GM12873 (cell line): ENCODE measurements at regions not wholly inside any gene's neighbourhood (a gene's known extent, or its start where the extent isn't known, plus 50 kb on each side); places are given as distances from the start of the nearest gene placed in this dataset.

ENCODE experiments used
- TF ChIP-seq, protein P1 (sequence below): IDR thresholded peaks from 2 replicates; pipeline ENCODE4 v1.5.1; 2012; ENCODE audit warnings: low read depth, mild to moderate bottlenecking, moderate library complexity, low read length, control low read depth; ENCODE audit not compliant: insufficient read depth; ENCODE audit errors: missing control alignments

- TF ChIP-seq, protein P1, sequence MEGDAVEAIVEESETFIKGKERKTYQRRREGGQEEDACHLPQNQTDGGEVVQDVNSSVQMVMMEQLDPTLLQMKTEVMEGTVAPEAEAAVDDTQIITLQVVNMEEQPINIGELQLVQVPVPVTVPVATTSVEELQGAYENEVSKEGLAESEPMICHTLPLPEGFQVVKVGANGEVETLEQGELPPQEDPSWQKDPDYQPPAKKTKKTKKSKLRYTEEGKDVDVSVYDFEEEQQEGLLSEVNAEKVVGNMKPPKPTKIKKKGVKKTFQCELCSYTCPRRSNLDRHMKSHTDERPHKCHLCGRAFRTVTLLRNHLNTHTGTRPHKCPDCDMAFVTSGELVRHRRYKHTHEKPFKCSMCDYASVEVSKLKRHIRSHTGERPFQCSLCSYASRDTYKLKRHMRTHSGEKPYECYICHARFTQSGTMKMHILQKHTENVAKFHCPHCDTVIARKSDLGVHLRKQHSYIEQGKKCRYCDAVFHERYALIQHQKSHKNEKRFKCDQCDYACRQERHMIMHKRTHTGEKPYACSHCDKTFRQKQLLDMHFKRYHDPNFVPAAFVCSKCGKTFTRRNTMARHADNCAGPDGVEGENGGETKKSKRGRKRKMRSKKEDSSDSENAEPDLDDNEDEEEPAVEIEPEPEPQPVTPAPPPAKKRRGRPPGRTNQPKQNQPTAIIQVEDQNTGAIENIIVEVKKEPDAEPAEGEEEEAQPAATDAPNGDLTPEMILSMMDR = no peak
Measured at GRCh38 chr7:155950898-155951553, 138.8 kb upstream of the SHH start.

- TF ChIP-seq, protein P1 = no peak
Measured at GRCh38 chr7:155948845-155949244, 136.6 kb upstream of the SHH start.

DNA sequence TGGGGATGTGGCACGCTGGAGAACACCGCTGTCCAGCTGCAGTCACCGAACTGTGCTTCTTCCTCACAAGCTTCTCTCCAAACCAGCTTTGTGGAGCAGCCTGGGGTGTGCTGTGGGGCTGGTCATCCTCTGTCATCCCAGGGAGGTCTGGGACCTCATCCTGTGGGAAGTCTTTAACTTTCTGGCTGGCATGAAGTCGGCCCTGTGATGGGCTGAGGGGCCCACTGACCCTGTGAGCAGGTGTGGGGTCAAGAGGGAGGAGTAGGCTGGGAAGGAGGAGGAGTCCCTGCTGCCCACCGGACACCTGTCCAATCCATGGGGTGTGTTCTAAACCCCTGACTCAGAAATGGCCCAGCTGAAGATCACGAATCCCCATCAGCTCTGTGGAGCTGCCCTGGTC, 136.2 kb upstream of the SHH start:
- TF ChIP-seq, protein P1 = no peak

DNA sequence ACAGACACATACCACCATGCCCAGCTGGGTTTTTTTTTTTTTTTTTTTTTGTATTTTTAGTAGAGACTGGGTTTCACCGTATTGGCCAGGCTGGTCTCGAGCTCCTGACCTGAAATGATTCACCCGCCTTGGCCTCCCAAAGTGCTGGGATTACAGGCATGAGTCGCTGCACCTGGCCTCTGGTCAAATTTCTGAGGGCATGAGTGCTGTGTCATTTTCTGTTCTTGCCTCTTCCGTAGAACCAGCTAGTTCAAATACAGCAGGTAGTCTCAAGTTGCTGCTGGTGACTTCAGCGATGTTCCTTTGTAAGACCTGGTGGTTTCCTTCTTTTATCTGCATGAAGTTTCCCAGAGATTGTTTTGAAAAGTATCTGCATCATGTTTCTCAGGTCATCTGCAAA, 134.8 kb upstream of the SHH start:
- TF ChIP-seq, protein P1 = no peak

DNA sequence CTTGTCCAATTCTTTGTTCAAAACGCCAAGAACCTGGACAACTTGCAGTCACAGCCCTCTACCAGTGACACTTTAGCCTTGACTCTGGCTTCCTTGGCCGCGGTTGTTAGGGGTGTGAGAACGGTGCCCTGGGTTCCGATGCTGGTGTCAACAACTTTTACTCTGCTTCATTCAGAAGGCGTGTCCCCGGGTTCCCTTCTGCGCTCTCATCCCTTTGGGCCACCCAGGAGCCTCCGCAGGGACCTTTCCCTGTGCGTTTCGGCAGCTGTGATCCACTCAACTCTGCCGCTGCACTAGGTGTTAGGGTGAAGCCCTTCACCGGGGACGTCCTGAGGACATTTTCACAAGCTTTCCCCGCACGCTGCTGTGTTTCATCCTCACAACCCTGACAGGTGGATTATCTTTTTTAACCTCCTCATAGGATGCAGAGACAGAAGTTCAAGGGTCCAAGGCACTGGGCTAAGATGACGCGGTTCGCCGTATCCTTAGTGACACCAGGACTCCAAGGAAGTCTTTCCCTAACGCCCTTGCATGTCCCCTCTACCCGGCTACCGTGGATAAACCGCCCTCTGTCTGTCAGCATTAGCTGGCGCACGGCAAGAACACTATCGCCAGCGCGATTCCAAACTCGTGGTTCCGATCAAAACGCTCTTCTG, 133.5 kb upstream of the SHH start:
- TF ChIP-seq, protein P1 = no peak

DNA sequence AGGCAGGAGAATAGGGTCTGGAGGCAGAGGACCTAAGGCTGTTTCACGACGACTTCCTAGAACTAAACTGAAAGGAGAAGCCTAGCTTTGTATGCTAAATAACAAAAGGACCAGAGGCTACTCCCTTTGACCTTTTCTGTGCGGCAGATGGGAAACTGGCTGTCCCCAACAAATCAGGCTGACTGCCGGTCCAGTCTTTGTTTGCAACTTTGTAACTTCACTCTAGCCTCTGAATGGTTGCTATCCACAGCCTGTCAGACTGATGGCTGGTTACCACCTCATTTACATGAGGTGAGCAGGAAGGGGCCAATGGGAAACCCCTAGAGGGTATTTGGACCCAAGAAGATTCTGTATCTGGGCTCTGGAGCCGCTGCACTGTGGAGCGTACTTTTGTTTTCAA, 132.6 kb upstream of the SHH start:
- TF ChIP-seq, protein P1 = no peak

DNA sequence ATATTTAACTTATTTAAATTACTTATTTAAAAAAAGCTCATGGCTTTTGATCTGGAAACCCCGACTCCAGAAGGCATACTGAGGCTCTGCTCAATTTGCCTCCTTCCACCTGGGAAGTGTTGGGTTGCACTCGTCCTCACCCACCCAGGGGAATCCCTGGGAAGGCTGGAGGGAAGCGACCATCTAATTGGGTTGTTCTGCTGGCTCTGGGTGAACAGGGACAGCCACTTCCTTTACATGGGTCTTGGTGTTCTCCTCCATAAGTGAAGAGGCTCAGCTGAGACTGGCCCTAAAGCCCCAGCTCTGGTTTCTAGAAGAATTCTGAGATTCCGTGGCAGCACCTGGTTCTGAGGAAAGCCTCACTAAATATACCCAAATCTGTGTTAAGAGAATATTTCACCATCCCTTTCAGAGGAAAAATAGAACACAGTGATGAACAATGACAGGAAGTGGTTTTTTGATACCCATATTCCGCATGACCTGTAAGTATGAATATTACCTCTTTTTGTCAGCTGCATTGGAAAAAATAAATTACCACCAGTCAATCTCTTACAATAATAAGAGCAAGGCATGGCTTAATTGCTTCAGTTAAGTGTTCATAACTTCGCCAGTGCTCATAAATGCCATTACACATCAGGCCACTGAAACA, 131.1 kb upstream of the SHH start:
- TF ChIP-seq, protein P1 = no peak
